ENCODE measurements at regions not wholly inside any gene's neighbourhood (a gene's known extent, or its start where the extent isn't known, plus 50 kb on each side); places are given as distances from the start of the nearest gene placed in this dataset.

- 78 to 82% methylated on average over 4 of the region's 4 CpGs for WGBS, 2 donors
- Histone ChIP-seq H3K27me3 (no peaks in the 10 kb centered on the region), H3K9me3 (peaks cover 0 to 4% (median 0%) of the 10 kb centered on the region in 4 donors), H3K4me3 (no peak overlapping the region), H3K27ac (peak overlapping the region in 1 of 4 donors; percentile 38), H3K36me3 (no peaks in the 10 kb centered on the region), H3K4me1 (no peaks in the 10 kb centered on the region)
- TF ChIP-seq CTCF (IDR thresholded peaks at IDR 0.05) (no peak), EP300 (IDR thresholded peaks at IDR 0.05) (no peak), POLR2A (IDR thresholded peaks at IDR 0.05) (no peak)
- DNase-seq (ENCODE audit: low spot score in 2 of 2) = no peak
These were observed 128.3 kb upstream of the TRIM2 start for GRCh38 chr4:153075836-153076518.

- peaks cover 0 to 4% (median 0%) of the 10 kb centered on the region in 4 donors for H3K9me3 ChIP-seq
- TF ChIP-seq POLR2A (IDR thresholded peaks at IDR 0.05) (no peak), CTCF (IDR thresholded peaks at IDR 0.05) (no peak), EP300 (IDR thresholded peaks at IDR 0.05) (no peak)
- no peaks in the 10 kb centered on the region for H3K4me1 ChIP-seq
- H3K27ac ChIP-seq = peak overlapping the region in 1 of 4 donors; percentile 38
- no peak for DNase-seq (ENCODE audit: low spot score in 2 of 2)
- no peaks in the 10 kb centered on the region for H3K27me3 ChIP-seq
- H3K36me3 ChIP-seq = no peaks in the 10 kb centered on the region
- H3K4me3 ChIP-seq = no peak overlapping the region
- 79 to 84% methylated on average over 3 of the region's 3 CpGs for WGBS, 2 donors
These were observed 127.4 kb upstream of the TRIM2 start for GRCh38 chr4:153076861-153077260.

DNA sequence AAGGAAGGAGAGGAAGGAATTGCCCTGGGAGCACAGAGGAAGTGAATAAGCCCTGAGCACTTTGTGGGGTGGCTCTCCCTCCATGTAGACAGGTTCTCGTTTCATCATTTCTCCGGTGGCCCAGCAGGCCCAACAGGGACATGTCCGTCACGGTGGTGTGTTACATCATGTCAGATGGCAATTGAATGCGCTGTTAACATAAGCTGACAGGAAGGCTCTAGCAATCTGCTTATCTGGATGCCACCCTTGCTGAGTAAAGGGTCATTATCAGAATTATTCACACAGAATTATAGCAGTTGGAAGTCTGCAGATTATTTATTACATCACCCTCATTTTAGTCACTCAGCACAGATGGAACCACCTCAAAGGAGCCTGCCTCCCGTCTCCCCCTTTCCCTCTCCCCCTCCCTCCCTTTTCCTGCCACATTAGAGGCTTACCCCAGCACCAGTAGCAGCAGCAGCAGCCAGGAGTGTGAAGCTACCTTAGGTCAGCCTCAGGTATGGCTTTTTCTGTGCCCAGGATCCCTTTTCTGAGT, 124.3 kb upstream of the TRIM2 start:
- no peak overlapping the region for H3K27ac ChIP-seq
- WGBS, 2 donors = 76 to 85% methylated on average over 6 of the region's 6 CpGs
- TF ChIP-seq CTCF (IDR thresholded peaks at IDR 0.05) = no peak
- TF ChIP-seq EP300 (IDR thresholded peaks at IDR 0.05) = no peak
- TF ChIP-seq POLR2A (IDR thresholded peaks at IDR 0.05) = no peak
- H3K4me1 ChIP-seq = peaks cover 0 to 28% (median 10%) of the 10 kb centered on the region in 4 donors
- no peaks in the 10 kb centered on the region for H3K27me3 ChIP-seq
- no peaks in the 10 kb centered on the region for H3K36me3 ChIP-seq
- no peak for DNase-seq (ENCODE audit: low spot score in 2 of 2)
- no peak overlapping the region for H3K4me3 ChIP-seq
- peaks cover 0 to 4% (median 0%) of the 10 kb centered on the region in 4 donors for H3K9me3 ChIP-seq

DNA sequence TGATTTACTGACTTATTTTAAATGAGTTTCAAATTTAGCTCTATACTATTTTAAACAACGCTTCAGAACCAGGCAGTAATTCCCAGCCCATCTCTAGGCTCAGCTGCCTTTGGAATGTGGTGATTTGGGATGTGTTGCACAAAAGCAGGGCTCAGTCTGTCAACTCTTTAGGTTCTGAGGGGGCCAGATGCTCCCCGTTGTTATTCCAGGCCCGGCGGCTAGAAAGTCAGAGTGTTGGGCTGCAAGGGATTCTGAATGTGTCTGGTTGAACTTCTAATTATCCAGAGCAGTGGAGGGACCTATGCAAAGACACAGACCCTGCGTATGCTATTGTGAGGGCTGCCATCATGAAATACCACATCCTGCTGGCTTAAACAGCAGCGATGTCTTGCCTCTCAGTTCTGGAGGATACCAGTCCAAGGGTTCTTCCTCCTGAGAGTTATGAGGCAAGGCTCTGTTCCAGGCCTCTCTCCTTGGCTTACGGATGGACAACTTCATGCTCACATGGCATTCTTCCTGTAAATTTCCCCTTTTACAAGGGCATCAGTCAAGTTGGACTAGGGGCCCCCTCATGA, 123.2 kb upstream of the TRIM2 start:
- peaks cover 0 to 4% (median 0%) of the 10 kb centered on the region in 4 donors for H3K9me3 ChIP-seq
- H3K36me3 ChIP-seq = no peaks in the 10 kb centered on the region
- DNase-seq (ENCODE audit: low spot score in 2 of 2) = no peak
- H3K4me3 ChIP-seq = no peak overlapping the region
- no peak overlapping the region for H3K27ac ChIP-seq
- 90 to 91% methylated on average over 7 of the region's 7 CpGs for WGBS, 2 donors
- no peak for TF ChIP-seq EP300 (IDR thresholded peaks at IDR 0.05)
- TF ChIP-seq CTCF (IDR thresholded peaks at IDR 0.05) = no peak
- TF ChIP-seq POLR2A (IDR thresholded peaks at IDR 0.05) = no peak
- H3K4me1 ChIP-seq = peaks cover 0 to 39% (median 18%) of the 10 kb centered on the region in 4 donors
- H3K27me3 ChIP-seq = no peaks in the 10 kb centered on the region

DNA sequence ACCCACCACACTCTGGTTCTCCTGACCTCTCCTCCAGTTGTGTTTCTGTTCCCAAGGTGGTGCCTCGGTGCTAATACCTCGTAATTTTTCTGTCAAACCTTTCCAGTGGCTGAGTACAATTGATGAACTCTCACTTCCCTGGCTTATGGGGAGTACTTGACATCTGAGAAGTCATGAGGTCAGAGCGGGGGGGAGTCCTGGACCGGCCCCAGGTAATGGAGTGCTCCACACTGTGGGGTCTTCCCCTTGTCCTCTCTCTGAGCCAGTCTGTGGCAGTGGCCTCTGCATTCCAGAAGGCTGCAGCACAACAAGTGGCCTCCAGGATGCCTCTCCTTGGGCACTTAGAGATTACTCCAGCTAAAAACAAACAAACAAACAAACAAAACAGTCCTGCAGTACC, 122.5 kb upstream of the TRIM2 start:
- Histone ChIP-seq H3K27me3 (no peaks in the 10 kb centered on the region), H3K27ac (no peak overlapping the region), H3K4me3 (no peak overlapping the region), H3K4me1 (peaks cover 0 to 39% (median 20%) of the 10 kb centered on the region in 4 donors), H3K36me3 (no peaks in the 10 kb centered on the region), H3K9me3 (peaks cover 0 to 4% (median 0%) of the 10 kb centered on the region in 4 donors)
- TF ChIP-seq POLR2A (IDR thresholded peaks at IDR 0.05) = no peak
- TF ChIP-seq CTCF (IDR thresholded peaks at IDR 0.05) = no peak
- no peak for TF ChIP-seq EP300 (IDR thresholded peaks at IDR 0.05)
- DNase-seq (ENCODE audit: low spot score in 2 of 2) = no peak
- WGBS, 2 donors = 88 to 90% methylated on average over 4 of the region's 4 CpGs

Measured in tibial nerve (tissue), 4 donors.